Thyroid gland (tissue), 4 donors: ENCODE measurements at regions not wholly inside any gene's neighbourhood (a gene's known extent, or its start where the extent isn't known, plus 50 kb on each side); places are given as distances from the start of the nearest gene placed in this dataset.

Source experiments
- DNase-seq, 2 donors: peaks; one replicate each; pipeline ENCODE4 v3.0.0-alpha.2; 2019
- H3K27ac ChIP-seq, 3 donors: fragments of 200-600 bp; sonication (generic); 1 replicate in 2 of 3; 2 replicates in 1 of 3; pipeline ENCODE4 v1.5.1; 2016 to 2019; ENCODE audit warnings: mild to moderate bottlenecking in 1 of 3, moderate library complexity in 1 of 3
- H3K27me3 ChIP-seq: fragments of 200-600 bp; sonication (generic); one replicate; pipeline ENCODE4 v1.5.1; 2019
- H3K36me3 ChIP-seq, 2 donors: fragments of 200-600 bp; sonication (generic); one replicate each; pipeline ENCODE4 v1.5.1; 2016 to 2019
- H3K4me1 ChIP-seq, 2 donors: fragments of 200-600 bp; sonication (generic); one replicate each; pipeline ENCODE4 v1.5.1; 2017 to 2019
- H3K4me3 ChIP-seq, 3 donors: fragments of 200-600 bp; sonication (generic); replicated peaks in 1 of 3; 1 replicate in 2 of 3; 2 replicates in 1 of 3; pipeline ENCODE4 v1.5.1; 2016; ENCODE audit warnings: mild to moderate bottlenecking in 1 of 3
- H3K9me3 ChIP-seq: fragments of 200-600 bp; sonication (generic); one replicate; pipeline ENCODE4 v1.5.1; 2017
- POLR2A ChIP-seq, 2 donors: fragments of 450-650 bp; IDR thresholded peaks; one replicate each; pipeline ENCODE4 v1.6.1; 2017; ENCODE audit warnings: antibody characterized with exemption in 2 of 2, mild to moderate bottlenecking in 2 of 2, moderate library complexity in 1 of 2
- WGBS, 2 donors: methylation state at CpG; one replicate each; pipeline ENCODE4 v1.1.5; 2017; 5-methylcytosine and 5-hydroxymethylcytosine counted together
- intact Hi-C: fragments of 100-400 bp; cut with DNase I; formaldehyde crosslinking; loops from one replicate; pipeline ENCODE4 v1.15.1; 2023
- TF ChIP-seq, protein P1 (sequence below), 6 experiments: fragments of 200-600 bp in 3 of 6; fragments of 450-650 bp in 3 of 6; sonication (generic) in 3 of 6; IDR thresholded peaks; one replicate each; pipeline ENCODE4 v1.5.1; 2016 to 2019; ENCODE audit warnings: antibody characterized with exemption in 6 of 6, mild to moderate bottlenecking in 2 of 6, inconsistent platforms in 1 of 6, moderate library complexity in 1 of 6

DNA sequence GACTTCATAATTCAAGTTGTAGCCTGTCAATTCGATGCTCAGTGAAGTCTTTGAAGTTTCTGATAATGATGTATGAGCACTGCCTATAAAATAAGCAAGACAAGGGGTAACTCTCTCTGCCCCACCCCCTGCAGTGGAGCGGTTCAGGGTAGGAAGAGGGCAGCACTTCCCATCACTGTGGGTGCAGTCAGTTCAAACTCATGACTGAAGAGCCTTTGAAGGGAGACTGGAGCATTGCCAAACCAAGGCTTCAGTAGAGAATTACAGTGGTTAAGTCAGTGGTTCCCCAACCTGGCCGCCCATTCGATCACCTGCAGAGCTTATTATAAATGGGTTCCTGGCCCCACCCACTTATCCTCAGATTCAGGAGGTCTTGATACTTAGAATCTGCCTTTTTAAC, 190.6 kb downstream of the SHQ1 start:
- TF ChIP-seq, protein P1, sequence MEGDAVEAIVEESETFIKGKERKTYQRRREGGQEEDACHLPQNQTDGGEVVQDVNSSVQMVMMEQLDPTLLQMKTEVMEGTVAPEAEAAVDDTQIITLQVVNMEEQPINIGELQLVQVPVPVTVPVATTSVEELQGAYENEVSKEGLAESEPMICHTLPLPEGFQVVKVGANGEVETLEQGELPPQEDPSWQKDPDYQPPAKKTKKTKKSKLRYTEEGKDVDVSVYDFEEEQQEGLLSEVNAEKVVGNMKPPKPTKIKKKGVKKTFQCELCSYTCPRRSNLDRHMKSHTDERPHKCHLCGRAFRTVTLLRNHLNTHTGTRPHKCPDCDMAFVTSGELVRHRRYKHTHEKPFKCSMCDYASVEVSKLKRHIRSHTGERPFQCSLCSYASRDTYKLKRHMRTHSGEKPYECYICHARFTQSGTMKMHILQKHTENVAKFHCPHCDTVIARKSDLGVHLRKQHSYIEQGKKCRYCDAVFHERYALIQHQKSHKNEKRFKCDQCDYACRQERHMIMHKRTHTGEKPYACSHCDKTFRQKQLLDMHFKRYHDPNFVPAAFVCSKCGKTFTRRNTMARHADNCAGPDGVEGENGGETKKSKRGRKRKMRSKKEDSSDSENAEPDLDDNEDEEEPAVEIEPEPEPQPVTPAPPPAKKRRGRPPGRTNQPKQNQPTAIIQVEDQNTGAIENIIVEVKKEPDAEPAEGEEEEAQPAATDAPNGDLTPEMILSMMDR (IDR thresholded peaks at IDR 0.05): no peak
- no peak for TF ChIP-seq POLR2A (IDR thresholded peaks at IDR 0.05)
- intact Hi-C loops: no loop called here
- H3K36me3 ChIP-seq: no peaks in the 10 kb centered on the region
- H3K27me3 ChIP-seq: no peaks in the 10 kb centered on the region
- peak; percentile 9 to 15 for DNase-seq
- H3K4me3 ChIP-seq: no peak overlapping the region
- no peak overlapping the region for H3K27ac ChIP-seq
- H3K9me3 ChIP-seq: no peaks in the 10 kb centered on the region
- WGBS, 2 donors: 56 to 59% methylated on average over 4 of the region's 4 CpGs
- peaks cover 6 to 7% of the 10 kb centered on the region in 2 donors for H3K4me1 ChIP-seq

DNA sequence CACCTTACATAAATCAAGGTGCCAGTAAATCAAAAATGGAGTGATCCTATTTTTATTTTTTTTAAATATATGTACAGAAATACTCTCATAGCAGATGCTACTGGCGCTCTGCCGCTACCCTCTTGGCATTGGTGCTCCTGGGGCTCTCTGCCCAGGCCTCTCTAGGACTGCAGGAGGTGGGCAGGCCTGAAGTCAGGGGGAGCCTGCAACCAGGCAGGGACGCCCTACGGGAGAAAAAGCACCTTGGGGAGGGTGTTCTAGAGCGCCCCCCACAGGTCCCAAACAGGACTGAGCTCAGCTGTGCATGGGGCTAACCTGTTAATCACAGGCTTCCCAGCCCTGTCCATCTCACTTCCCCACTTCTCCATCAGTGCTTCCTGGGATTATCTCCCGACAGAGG, 192.5 kb downstream of the SHQ1 start:
- DNase-seq: no peak
- Histone ChIP-seq H3K36me3 (no peaks in the 10 kb centered on the region), H3K4me1 (peaks cover 6 to 7% of the 10 kb centered on the region in 2 donors), H3K27ac (no peak overlapping the region), H3K27me3 (no peaks in the 10 kb centered on the region), H3K4me3 (no peak overlapping the region), H3K9me3 (no peaks in the 10 kb centered on the region)
- 76% methylated on average over 6 of the region's 6 CpGs for WGBS, 2 donors
- intact Hi-C loops: no loop called here
- TF ChIP-seq, protein P1 (IDR thresholded peaks at IDR 0.05): no peak
- no peak for TF ChIP-seq POLR2A (IDR thresholded peaks at IDR 0.05)

DNA sequence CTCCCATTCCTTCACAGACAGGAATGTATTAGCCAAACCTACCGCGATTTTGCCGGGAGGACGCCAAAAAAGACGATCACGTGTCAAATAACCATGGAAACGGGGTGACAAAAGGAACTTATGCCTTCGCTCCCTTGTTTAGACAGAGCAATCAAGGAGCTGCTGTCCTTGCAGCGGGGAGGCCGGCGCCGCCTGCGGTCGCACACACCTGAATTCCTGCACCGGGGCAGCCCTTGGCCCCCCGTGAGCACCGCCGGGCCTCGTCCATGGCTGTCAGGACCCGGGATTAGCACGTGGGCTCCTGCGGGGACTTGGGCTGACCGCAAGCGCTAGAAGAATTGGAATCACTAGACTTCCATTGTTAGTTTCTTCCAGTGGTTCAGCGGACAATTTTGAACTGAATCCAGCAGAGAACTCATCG, 193.1 kb downstream of the SHQ1 start:
- no peaks in the 10 kb centered on the region for H3K36me3 ChIP-seq
- intact Hi-C loops: no loop called here
- peaks cover 6 to 7% of the 10 kb centered on the region in 2 donors for H3K4me1 ChIP-seq
- 6 to 12% methylated on average over 14 to 26 of the region's 26 CpGs for WGBS, 2 donors
- H3K4me3 ChIP-seq: peak overlapping the region in 1 of 3 donors; percentile 13
- no peak overlapping the region for H3K27ac ChIP-seq
- peak; percentile 46 to 55 for DNase-seq
- H3K9me3 ChIP-seq: no peaks in the 10 kb centered on the region
- no peaks in the 10 kb centered on the region for H3K27me3 ChIP-seq
- TF ChIP-seq, protein P1 (IDR thresholded peaks at IDR 0.05): peak in 1 of 6 experiments; percentile 3
- TF ChIP-seq POLR2A (IDR thresholded peaks at IDR 0.05): no peak

DNA sequence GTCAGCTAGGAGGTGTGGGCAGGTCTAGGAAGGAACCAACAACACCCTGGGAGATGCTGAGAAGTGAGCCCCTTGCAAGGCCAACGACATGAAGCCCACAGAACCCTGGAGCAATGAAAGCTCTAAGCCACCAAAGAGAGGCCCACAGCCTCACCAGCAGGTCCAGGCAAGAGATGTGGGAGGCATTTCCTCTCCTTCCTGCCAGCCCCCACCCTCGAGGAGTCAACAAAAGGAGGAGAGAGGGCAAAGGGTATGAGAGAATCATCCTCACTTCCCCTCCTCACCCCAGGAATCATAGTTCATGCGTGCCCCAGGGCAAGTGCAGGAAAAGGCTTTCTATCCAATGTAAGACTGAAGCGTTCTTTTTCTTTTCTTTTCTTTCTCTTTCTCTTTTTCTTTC, 195.8 kb downstream of the SHQ1 start:
- DNase-seq: no peak
- Histone ChIP-seq H3K27me3 (no peaks in the 10 kb centered on the region), H3K27ac (no peak overlapping the region), H3K36me3 (no peaks in the 10 kb centered on the region), H3K9me3 (no peaks in the 10 kb centered on the region), H3K4me3 (no peak overlapping the region), H3K4me1 (peaks cover 6 to 7% of the 10 kb centered on the region in 2 donors)
- TF ChIP-seq POLR2A (IDR thresholded peaks at IDR 0.05): no peak
- TF ChIP-seq, protein P1 (IDR thresholded peaks at IDR 0.05): no peak
- intact Hi-C loops: no loop called here
- WGBS, 2 donors: 74 to 82% methylated on average over 4 of the region's 4 CpGs

DNA sequence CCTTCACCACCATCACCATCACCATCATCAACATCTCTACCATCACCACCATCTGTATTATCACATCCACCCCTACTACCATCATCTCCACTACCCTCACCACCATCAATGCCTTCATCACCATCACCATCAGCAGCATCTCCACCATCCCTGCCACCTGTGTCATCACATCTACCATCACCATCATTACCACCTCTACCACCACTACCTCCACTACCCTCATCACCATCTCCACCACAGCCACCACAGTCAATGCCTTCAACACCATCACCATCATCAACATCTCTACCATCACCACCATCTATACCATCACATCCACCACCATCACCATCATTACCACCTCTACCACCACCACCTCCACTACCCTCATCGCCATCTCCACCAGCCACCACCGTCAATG, 196.7 kb downstream of the SHQ1 start:
- intact Hi-C loops: no loop called here
- H3K27ac ChIP-seq: no peak overlapping the region
- H3K4me3 ChIP-seq: no peak overlapping the region
- no peaks in the 10 kb centered on the region for H3K9me3 ChIP-seq
- TF ChIP-seq, protein P1 (IDR thresholded peaks at IDR 0.05): no peak
- no peak for TF ChIP-seq POLR2A (IDR thresholded peaks at IDR 0.05)
- H3K36me3 ChIP-seq: no peaks in the 10 kb centered on the region
- 94 to 96% methylated on average over 2 of the region's 2 CpGs for WGBS, 2 donors
- no peak for DNase-seq
- H3K4me1 ChIP-seq: peaks cover 6 to 7% of the 10 kb centered on the region in 2 donors
- H3K27me3 ChIP-seq: no peaks in the 10 kb centered on the region
